Spleen (tissue), 7 donors: ENCODE measurements at regions not wholly inside any gene's neighbourhood (a gene's known extent, or its start where the extent isn't known, plus 50 kb on each side); places are given as distances from the start of the nearest gene placed in this dataset.

ENCODE experiments used
- POLR2A ChIP-seq, 3 donors: fragments of 450-650 bp; IDR thresholded peaks; one replicate each; pipeline ENCODE4 v1.5.1; 2017; ENCODE audit warnings: antibody characterized with exemption in 3 of 3, mild to moderate bottlenecking in 1 of 3
- POLR2AphosphoS5 ChIP-seq, 3 donors: sonication (generic); formaldehyde crosslinking; IDR thresholded peaks; one replicate each; pipeline ENCODE4 v1.5.1; 2017; ENCODE audit warnings: antibody characterized with exemption in 3 of 3
- TF ChIP-seq, protein P1 (sequence below), 11 experiments: fragments of 200-600 bp in 7 of 11; fragments of 450-650 bp in 4 of 11; sonication (generic) in 4 of 11; IDR thresholded peaks in 8 of 11; conservative IDR thresholded peaks in 3 of 11; 1 replicate in 7 of 11; 2 replicates in 4 of 11; pipeline versions ENCODE4 v1.4.0 to v1.8.0; 2016 to 2021; ENCODE audit warnings: antibody characterized with exemption in 11 of 11, inconsistent platforms in 4 of 11, mild to moderate bottlenecking in 1 of 11
- donor health status: DM: no; HTN: no; CAD: no; lungs with moderate emphysema.
- donor health status: DM: no; HTN: no; CAD: no.
- donor health status: DM: no; HTN: no; CAD: no.

GRCh38 chr13:76446191-76446590 is 440.0 kb downstream of the KCTD12 start:
- TF ChIP-seq, protein P1, sequence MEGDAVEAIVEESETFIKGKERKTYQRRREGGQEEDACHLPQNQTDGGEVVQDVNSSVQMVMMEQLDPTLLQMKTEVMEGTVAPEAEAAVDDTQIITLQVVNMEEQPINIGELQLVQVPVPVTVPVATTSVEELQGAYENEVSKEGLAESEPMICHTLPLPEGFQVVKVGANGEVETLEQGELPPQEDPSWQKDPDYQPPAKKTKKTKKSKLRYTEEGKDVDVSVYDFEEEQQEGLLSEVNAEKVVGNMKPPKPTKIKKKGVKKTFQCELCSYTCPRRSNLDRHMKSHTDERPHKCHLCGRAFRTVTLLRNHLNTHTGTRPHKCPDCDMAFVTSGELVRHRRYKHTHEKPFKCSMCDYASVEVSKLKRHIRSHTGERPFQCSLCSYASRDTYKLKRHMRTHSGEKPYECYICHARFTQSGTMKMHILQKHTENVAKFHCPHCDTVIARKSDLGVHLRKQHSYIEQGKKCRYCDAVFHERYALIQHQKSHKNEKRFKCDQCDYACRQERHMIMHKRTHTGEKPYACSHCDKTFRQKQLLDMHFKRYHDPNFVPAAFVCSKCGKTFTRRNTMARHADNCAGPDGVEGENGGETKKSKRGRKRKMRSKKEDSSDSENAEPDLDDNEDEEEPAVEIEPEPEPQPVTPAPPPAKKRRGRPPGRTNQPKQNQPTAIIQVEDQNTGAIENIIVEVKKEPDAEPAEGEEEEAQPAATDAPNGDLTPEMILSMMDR (IDR thresholded peaks at IDR 0.05 in 8 of 11, conservative IDR thresholded peaks at IDR 0.05 in 3 of 11) = no peak
- TF ChIP-seq POLR2A (IDR thresholded peaks at IDR 0.05) = no peak
- no peak for TF ChIP-seq POLR2AphosphoS5 (IDR thresholded peaks at IDR 0.05)
